GM18873 (cell line): ENCODE measurements at regions not wholly inside any gene's neighbourhood (a gene's known extent, or its start where the extent isn't known, plus 50 kb on each side); places are given as distances from the start of the nearest gene placed in this dataset.

Experiments used
- ATAC-seq: cut with Tn5 transposase; IDR thresholded peaks from one replicate; pipeline ENCODE4 v1.9.1; 2021; ENCODE audit warnings: mild to moderate bottlenecking, moderate library complexity, moderate number of reproducible peaks; ENCODE audit not compliant: unreplicated experiment, low FRiP score

DNA sequence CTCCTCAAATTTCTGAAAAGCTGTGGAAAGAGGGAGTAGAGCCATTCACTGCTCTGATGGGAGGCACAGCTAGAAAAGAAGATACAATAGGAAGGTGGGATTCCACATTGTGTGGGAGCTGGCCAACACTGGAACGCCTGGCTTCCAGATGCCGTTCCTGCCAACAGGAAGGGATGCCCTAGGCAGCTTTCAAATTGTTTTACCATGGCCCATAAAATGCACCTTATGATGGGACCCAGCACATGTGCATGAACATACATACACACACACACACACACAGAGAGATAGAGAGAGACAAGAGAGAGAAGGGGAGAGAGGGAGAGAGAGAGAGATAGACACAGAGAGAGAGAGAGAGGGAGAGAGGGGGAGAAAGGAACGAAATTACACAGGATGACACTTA is 86.1 kb upstream of the BZW1 start:
- ATAC-seq, result no peak

GRCh38 chr2:200728630-200729029 is 83.1 kb upstream of the BZW1 start:
- no peak for ATAC-seq

DNA sequence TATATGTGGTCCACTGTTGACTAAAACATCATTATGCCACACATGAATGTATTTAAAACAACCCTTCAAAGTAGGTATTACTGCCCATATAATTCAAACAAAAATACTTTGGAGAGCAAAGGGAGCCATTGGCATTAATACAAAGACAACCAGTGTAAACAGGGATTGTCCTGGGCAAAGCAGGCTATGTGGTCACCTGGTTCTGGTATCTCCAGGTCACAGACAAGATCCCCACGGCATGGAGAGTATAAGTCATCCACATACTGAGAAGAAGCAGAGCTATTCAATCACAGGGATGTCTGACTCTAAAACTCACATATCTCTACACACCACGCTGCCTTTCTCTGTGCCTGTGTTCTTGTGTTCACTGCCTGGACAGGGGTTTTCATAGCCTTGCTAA is 81.4 kb upstream of the BZW1 start:
- no peak for ATAC-seq

DNA sequence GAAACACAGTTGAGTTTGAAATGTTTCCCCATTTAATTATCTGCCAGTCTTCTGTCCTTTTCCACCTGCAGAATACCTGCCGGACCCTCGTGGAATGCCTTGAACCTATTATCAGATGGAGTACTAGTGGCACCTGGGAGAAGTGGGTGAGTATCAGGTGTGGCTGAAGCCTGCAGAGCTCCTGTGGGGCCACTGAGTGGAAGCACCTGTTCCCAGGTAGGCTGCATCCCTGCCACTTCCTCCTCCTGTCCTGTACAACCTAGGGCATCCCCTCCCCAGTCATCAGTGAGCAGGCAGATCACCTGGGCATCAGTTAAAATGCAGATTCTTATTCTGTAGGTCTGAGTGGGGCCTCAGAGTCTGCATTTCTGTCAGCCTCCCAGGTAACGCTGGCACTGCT is 80.8 kb upstream of the BZW1 start:
- ATAC-seq, result no peak

GRCh38 chr2:200732866-200733265 is 78.8 kb upstream of the BZW1 start:
- ATAC-seq, result no peak

- no peak for ATAC-seq
Measured at GRCh38 chr2:200733713-200734198, 78.0 kb upstream of the BZW1 start.

DNA sequence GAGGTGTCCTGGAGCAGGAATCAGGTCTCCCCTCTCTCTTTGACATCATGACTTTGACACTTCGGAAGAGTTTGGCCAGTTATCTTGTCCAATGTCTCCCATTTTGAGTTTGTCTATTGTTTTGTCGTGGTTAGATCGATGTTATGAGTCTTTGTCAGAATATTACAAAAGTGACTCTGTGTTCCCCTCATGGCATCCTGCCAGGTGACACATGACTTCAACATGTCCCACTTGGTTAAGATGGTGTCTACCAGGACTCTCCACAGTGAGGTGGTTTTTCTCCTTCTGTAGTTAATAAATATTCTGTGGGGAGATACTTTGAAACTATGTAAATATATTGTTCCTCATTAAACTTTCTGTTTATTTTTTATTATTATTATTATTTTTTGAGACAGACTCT is 76.6 kb upstream of the BZW1 start:
- ATAC-seq, result no peak

- no peak for ATAC-seq
Measured at GRCh38 chr2:200736646-200737274, 75.0 kb upstream of the BZW1 start.

DNA sequence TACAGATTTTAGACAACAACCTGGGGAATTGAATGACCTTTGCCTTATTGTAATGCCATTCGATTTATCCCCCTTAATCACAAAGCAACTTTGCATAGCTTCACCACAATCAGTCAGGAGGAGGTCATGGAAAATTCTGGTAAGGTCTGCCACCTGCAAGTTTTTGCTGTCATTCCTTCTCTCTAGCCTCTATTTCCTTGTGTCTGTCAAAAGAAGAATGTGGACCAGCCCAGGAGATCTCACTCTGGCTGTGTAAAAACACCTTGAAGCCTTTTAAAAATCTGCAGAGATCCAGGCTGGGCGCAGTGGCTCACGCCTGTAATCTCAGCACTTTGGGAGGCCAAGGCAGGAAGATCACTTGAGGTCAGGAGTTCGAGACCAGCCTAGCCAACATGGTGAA is 74.1 kb upstream of the BZW1 start:
- no peak for ATAC-seq

DNA sequence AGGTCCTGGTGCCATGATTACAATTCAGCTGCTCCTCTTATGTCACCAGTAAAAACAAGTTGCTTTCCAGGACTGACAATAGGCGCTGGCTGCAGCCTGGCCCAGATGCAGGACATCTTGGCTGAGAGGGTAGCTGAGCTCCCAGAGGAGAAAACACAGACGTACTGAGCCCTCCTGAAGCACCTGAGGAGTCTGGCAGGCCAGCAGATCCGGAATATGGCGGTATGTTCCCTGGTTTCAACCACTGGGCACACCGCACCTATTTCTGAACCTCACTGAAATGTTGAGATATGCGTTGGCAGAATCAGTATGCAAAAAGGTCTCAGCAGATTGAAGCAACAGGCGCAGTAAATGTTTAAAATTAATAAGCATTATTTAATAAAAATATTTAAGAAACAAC is 73.1 kb upstream of the BZW1 start:
- no peak for ATAC-seq

GRCh38 chr2:200740907-200741306 is 70.8 kb upstream of the BZW1 start:
- no peak for ATAC-seq

DNA sequence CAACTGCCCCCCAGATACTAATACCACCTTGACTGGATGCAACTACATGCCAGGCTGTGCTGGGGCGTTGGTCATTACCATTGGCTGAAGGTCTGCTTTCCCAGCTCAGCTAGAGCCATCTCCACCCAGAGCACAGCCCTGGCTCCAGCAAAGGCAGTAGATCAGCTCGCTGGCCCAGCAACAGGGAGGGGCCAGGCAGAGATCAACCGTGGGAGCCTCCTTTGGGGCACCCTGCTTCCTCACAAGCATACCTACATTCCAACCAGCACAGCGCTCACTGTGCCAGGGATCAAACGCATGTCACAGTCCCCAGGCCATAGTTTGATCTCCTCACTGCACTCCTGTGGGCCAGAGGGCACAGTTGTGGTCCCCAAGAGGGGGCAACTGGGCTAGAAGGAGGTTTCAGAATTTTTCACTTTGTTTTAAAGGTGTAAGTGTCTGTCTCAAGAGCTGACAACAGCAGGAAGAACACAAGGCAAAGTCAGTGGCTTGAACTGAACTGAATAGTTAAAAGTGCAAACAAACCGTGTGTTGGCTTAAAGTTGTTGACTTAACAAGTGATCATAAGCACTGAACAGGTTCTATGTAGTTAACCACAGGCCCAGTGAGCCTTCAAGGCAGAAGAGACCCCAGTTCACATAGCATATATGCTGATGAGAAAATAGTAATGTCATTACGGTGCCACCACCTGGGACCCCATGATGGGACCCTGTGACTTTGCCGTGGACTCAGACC is 70.1 kb upstream of the BZW1 start:
- no peak for ATAC-seq

GRCh38 chr2:200742426-200742825 is 69.3 kb upstream of the BZW1 start:
- ATAC-seq, result no peak

DNA sequence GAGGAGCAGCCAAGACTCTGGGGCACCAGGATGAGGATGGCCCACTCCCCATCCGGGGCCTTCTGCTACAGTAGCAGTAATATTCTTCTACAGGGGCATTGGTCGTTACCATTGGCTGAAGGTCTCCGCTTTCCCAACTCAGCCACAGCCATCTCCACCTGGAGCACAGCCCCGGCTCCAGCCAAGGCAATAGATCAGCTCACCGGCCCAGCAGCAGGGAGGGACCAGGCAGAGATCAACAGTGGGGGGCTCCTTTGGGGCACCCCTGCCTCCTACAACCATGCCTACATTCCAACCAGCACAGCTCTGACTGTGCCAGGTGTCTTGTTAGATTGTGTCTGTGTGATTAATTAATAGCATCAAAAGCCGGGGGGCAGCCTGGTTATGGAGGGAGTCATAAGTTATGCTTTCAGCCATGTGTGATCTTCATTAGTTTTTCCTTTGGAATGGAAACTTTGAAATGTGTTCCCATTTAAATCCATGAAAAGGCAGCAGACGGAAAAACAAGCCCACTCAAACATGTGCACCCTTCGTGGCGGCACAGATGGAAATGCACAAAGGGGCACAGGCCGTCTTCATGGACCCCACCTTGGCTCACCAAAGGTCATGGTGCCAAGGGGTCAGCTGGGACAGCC is 68.6 kb upstream of the BZW1 start:
- ATAC-seq, result no peak

GRCh38 chr2:200744201-200744602 is 67.5 kb upstream of the BZW1 start:
- ATAC-seq, result no peak

GRCh38 chr2:200746301-200746700 is 65.4 kb upstream of the BZW1 start:
- ATAC-seq, result no peak

- no peak for ATAC-seq
Measured at GRCh38 chr2:200747668-200748618, 63.8 kb upstream of the BZW1 start.

GRCh38 chr2:200748779-200749178 is 62.9 kb upstream of the BZW1 start:
- no peak for ATAC-seq

DNA sequence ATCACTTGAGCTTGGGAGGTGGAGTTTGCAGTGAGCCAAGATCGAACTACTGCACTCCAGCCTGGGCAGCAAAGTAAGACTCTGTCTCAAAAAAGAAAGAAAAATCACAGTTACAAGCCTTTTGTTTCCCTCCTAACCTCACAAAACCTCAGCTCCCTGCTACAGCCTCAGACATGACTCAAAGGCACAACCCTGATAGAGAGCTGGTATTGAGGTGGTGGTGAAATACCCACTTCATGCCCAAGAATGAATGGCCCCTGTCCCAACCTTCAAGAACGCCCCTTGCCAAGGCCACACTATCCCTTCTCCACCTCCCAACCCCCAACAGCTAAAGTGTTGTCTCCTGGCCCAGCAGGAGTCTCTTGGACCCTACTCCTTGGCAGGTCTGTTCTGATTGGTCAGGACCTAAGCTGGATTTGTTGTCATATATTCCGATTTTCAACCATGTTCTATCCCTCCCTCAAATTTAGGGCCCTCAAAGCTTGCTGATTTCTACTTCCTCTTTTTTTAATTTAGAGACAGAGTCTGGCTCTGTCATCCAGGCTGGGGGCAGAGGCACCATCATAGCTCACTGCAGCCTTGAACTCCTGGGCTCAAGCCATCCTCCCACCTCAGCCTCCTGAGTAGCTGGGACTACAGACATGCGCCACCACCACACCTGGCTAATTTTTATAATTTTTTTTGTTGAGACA is 61.9 kb upstream of the BZW1 start:
- ATAC-seq, result no peak

DNA sequence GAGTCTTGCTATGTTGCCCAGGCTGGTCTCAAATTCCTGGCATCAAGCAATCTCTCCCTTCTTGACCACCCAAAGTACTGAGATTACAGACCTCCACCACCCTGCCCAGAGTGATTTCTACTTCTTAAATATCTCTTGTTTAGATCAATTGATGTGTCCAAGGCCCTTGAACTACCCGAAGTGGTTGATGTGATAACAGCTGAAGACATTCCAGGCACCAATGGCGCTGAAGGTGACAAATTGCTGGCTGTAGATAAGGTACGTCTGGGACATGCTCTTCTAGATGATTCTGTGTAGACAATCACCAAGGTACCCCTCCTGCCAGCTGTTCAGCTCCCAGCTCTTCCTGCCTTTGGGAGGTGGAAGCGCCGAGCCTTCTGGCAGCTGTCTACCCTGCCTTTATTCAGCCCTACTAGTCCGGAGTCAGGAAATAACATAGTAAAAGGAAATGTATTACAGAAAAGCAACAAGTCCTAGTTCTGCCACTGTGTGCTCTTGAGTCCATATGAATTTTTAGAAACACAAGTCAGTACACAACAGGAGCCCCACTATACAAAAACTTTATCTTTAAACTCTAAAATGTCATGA is 61.3 kb upstream of the BZW1 start:
- ATAC-seq, result no peak
